ENCODE measurements at regions not wholly inside any gene's neighbourhood (a gene's known extent, or its start where the extent isn't known, plus 50 kb on each side); places are given as distances from the start of the nearest gene placed in this dataset.

- ATAC-seq (no peak), DNase-seq (ENCODE audit: low read depth, low spot score) (no peak)
- no peak overlapping the region for H3K27ac ChIP-seq (ENCODE audit: low read length)
- CTCF ChIA-PET: no interaction called here
- BruUV-seq (replicated peaks): no TSS peak
- H3K4me3 ChIP-seq (ENCODE audit: low read depth in 2 of 2, low read length in 2 of 2): no peak overlapping the region
- in situ Hi-C loops (cut with HindIII; ENCODE audit: low pct_unique_long_range_greater_than_20kb, low sequenced_read_pairs): no loop called here
- POLR2A ChIA-PET: no interaction called here
- intact Hi-C loops (cut with micrococcal nuclease; ENCODE audit: unreplicated experiment): no loop called here
- no peaks in the 10 kb centered on the region for H3K4me1 ChIP-seq (ENCODE audit: control insufficient read depth, insufficient read depth, low read length)
- TF ChIP-seq POLR2AphosphoS5 (IDR thresholded peaks at IDR 0.05; ENCODE audit: low read depth, low read length) (no peak), SIN3A (IDR thresholded peaks at IDR 0.05; ENCODE audit: borderline replicate concordance, insufficient read depth, low read depth, low read length) (no peak), TCF7L2 (IDR thresholded peaks at IDR 0.05; ENCODE audit: low read depth, low read length) (no peak)
- TF ChIP-seq, protein P1, sequence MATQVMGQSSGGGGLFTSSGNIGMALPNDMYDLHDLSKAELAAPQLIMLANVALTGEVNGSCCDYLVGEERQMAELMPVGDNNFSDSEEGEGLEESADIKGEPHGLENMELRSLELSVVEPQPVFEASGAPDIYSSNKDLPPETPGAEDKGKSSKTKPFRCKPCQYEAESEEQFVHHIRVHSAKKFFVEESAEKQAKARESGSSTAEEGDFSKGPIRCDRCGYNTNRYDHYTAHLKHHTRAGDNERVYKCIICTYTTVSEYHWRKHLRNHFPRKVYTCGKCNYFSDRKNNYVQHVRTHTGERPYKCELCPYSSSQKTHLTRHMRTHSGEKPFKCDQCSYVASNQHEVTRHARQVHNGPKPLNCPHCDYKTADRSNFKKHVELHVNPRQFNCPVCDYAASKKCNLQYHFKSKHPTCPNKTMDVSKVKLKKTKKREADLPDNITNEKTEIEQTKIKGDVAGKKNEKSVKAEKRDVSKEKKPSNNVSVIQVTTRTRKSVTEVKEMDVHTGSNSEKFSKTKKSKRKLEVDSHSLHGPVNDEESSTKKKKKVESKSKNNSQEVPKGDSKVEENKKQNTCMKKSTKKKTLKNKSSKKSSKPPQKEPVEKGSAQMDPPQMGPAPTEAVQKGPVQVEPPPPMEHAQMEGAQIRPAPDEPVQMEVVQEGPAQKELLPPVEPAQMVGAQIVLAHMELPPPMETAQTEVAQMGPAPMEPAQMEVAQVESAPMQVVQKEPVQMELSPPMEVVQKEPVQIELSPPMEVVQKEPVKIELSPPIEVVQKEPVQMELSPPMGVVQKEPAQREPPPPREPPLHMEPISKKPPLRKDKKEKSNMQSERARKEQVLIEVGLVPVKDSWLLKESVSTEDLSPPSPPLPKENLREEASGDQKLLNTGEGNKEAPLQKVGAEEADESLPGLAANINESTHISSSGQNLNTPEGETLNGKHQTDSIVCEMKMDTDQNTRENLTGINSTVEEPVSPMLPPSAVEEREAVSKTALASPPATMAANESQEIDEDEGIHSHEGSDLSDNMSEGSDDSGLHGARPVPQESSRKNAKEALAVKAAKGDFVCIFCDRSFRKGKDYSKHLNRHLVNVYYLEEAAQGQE (IDR thresholded peaks at IDR 0.05; ENCODE audit: insufficient read depth in 1 of 2, low read depth in 2 of 2, low read length in 1 of 2): no peak
- TF ChIP-seq, protein P2, sequence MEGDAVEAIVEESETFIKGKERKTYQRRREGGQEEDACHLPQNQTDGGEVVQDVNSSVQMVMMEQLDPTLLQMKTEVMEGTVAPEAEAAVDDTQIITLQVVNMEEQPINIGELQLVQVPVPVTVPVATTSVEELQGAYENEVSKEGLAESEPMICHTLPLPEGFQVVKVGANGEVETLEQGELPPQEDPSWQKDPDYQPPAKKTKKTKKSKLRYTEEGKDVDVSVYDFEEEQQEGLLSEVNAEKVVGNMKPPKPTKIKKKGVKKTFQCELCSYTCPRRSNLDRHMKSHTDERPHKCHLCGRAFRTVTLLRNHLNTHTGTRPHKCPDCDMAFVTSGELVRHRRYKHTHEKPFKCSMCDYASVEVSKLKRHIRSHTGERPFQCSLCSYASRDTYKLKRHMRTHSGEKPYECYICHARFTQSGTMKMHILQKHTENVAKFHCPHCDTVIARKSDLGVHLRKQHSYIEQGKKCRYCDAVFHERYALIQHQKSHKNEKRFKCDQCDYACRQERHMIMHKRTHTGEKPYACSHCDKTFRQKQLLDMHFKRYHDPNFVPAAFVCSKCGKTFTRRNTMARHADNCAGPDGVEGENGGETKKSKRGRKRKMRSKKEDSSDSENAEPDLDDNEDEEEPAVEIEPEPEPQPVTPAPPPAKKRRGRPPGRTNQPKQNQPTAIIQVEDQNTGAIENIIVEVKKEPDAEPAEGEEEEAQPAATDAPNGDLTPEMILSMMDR (IDR thresholded peaks at IDR 0.05): no peak
- H3K27me3 ChIP-seq (ENCODE audit: control insufficient read depth, insufficient read depth, low read length): peaks cover 3% of the 10 kb centered on the region; the same call in 1 of the 2 replicates
- H3K36me3 ChIP-seq (ENCODE audit: control insufficient read depth, insufficient read depth, low read length): no peaks in the 10 kb centered on the region
- H3K9me3 ChIP-seq (ENCODE audit: control insufficient read depth, insufficient read depth, low read depth, low read length): no peaks in the 10 kb centered on the region
Measured at GRCh38 chr5:82336959-82337351, 58.8 kb upstream of the RPS23 start.

GRCh38 chr5:82336226-82336958 lies 58.2 kb upstream of the RPS23 start:
- in situ Hi-C loops (cut with HindIII; ENCODE audit: low pct_unique_long_range_greater_than_20kb, low sequenced_read_pairs): no loop called here
- Histone ChIP-seq H3K4me3 (ENCODE audit: low read depth in 2 of 2, low read length in 2 of 2) (no peak overlapping the region), H3K9me3 (ENCODE audit: control insufficient read depth, insufficient read depth, low read depth, low read length) (no peaks in the 10 kb centered on the region), H3K27me3 (ENCODE audit: control insufficient read depth, insufficient read depth, low read length) (peaks cover 3% of the 10 kb centered on the region; the same call in 1 of the 2 replicates), H3K36me3 (ENCODE audit: control insufficient read depth, insufficient read depth, low read length) (no peaks in the 10 kb centered on the region), H3K27ac (ENCODE audit: low read length) (no peak overlapping the region), H3K4me1 (ENCODE audit: control insufficient read depth, insufficient read depth, low read length) (no peaks in the 10 kb centered on the region)
- intact Hi-C loops (cut with micrococcal nuclease; ENCODE audit: unreplicated experiment): no loop called here
- TF ChIP-seq, protein P2 (IDR thresholded peaks at IDR 0.05): no peak
- no peak for DNase-seq (ENCODE audit: low read depth, low spot score)
- BruUV-seq (replicated peaks): no TSS peak
- ATAC-seq: no peak
- CTCF ChIA-PET: no interaction called here
- POLR2A ChIA-PET: no interaction called here
